Loucy (cell line): ENCODE measurements at regions not wholly inside any gene's neighbourhood (a gene's known extent, or its start where the extent isn't known, plus 50 kb on each side); places are given as distances from the start of the nearest gene placed in this dataset.

Source experiments
- H2AFZ ChIP-seq: fragments of 200-600 bp; sonication (generic); 2 replicates; pipeline ENCODE4 v1.6.0; 2016; ENCODE audit warnings: antibody characterized with exemption, mild to moderate bottlenecking, low read length, moderate library complexity
- H3F3A ChIP-seq: fragments of 200-600 bp; 2 replicates; pipeline ENCODE4 v1.6.0; 2016; ENCODE audit warnings: antibody characterized with exemption, low read depth, mild to moderate bottlenecking
- H3K27me3 ChIP-seq: fragments of 200-600 bp; sonication (generic); 2 replicates; pipeline ENCODE4 v1.6.1; 2014; ENCODE audit warnings: low read length, mild to moderate bottlenecking; ENCODE audit not compliant: insufficient read depth, poor library complexity, severe bottlenecking
- H3K36me3 ChIP-seq: fragments of 200-600 bp; sonication (generic); 2 replicates; pipeline ENCODE4 v1.6.1; 2016; ENCODE audit warnings: low read length; ENCODE audit not compliant: insufficient read depth
- H3K4me1 ChIP-seq: fragments of 200-600 bp; sonication (generic); 2 replicates; pipeline ENCODE4 v1.5.1; 2014; ENCODE audit warnings: low read length, mild to moderate bottlenecking; ENCODE audit not compliant: insufficient read depth, poor library complexity, severe bottlenecking
- H3K4me2 ChIP-seq: fragments of 200-600 bp; sonication (generic); 2 replicates; pipeline ENCODE4 v1.6.0; 2014; ENCODE audit warnings: antibody characterized with exemption, low read length, low read depth, mild to moderate bottlenecking; ENCODE audit not compliant: poor library complexity, severe bottlenecking
- H3K4me3 ChIP-seq: fragments of 200-600 bp; sonication (generic); 2 replicates; pipeline ENCODE4 v1.5.1; 2014; ENCODE audit warnings: low read length, mild to moderate bottlenecking, mixed read lengths; ENCODE audit not compliant: poor library complexity, severe bottlenecking
- H3K79me2 ChIP-seq: fragments of 200-600 bp; sonication (generic); 2 replicates; pipeline ENCODE4 v1.6.1; 2014; ENCODE audit warnings: low read length; ENCODE audit not compliant: insufficient read depth
- H3K9ac ChIP-seq: fragments of 200-600 bp; sonication (generic); 2 replicates; pipeline ENCODE4 v1.6.0; 2014; ENCODE audit warnings: mild to moderate bottlenecking, low read depth, low read length, moderate library complexity; ENCODE audit not compliant: poor library complexity, severe bottlenecking
- H3K9me2 ChIP-seq: fragments of 200-600 bp; sonication (generic); replicated peaks from 2 replicates; pipeline ENCODE4 v1.6.1; 2016; ENCODE audit warnings: low read depth, low read length, mixed read lengths
- H3K9me3 ChIP-seq: fragments of 200-600 bp; sonication (generic); 2 replicates; pipeline ENCODE4 v1.6.1; 2014; ENCODE audit warnings: mild to moderate bottlenecking, antibody characterized with exemption, low read length, low read depth; ENCODE audit not compliant: insufficient read depth
- H4K20me1 ChIP-seq: fragments of 200-600 bp; sonication (generic); 2 replicates; pipeline ENCODE4 v1.6.0; 2014; ENCODE audit warnings: antibody characterized with exemption, low read length, mild to moderate bottlenecking; ENCODE audit not compliant: insufficient read depth, poor library complexity, severe bottlenecking
- CTCF ChIP-seq: fragments of 200-600 bp; sonication (generic); conservative IDR thresholded peaks from 2 replicates; pipeline ENCODE4 v1.5.1; 2014; ENCODE audit warnings: mild to moderate bottlenecking, antibody characterized with exemption, low read length
- EZH2phosphoT487 ChIP-seq: fragments of 200-600 bp; IDR thresholded peaks from 2 replicates; pipeline ENCODE4 v1.6.1; 2018; ENCODE audit warnings: antibody characterized with exemption, mild to moderate bottlenecking, moderate library complexity, borderline replicate concordance

- no peak overlapping the region for H2AFZ ChIP-seq
- no peak overlapping the region for H3K4me2 ChIP-seq
- no peaks in the 10 kb centered on the region for H4K20me1 ChIP-seq
- H3K4me3 ChIP-seq, result no peak overlapping the region
- H3K4me1 ChIP-seq, result no peaks in the 10 kb centered on the region
- H3K9ac ChIP-seq, result no peak overlapping the region
- H3K36me3 ChIP-seq, result no peaks in the 10 kb centered on the region
- H3F3A ChIP-seq, result no peaks in the 10 kb centered on the region
- H3K9me3 ChIP-seq, result no peaks in the 10 kb centered on the region
- no peaks in the 10 kb centered on the region for H3K27me3 ChIP-seq
- no peaks in the 10 kb centered on the region for H3K9me2 ChIP-seq
- H3K79me2 ChIP-seq, result no peaks in the 10 kb centered on the region
- TF ChIP-seq CTCF, result no peak
- TF ChIP-seq EZH2phosphoT487, result no peak
These were observed 90.3 kb upstream of the DLX6 start for GRCh38 chr7:96915029-96915428.

- no peaks in the 10 kb centered on the region for H3K9me3 ChIP-seq
- no peaks in the 10 kb centered on the region for H3F3A ChIP-seq
- H3K4me1 ChIP-seq, result no peaks in the 10 kb centered on the region
- H3K9ac ChIP-seq, result no peak overlapping the region
- TF ChIP-seq CTCF (no peak), EZH2phosphoT487 (no peak)
- no peak overlapping the region for H3K4me3 ChIP-seq
- H3K36me3 ChIP-seq, result no peaks in the 10 kb centered on the region
- no peaks in the 10 kb centered on the region for H3K27me3 ChIP-seq
- no peaks in the 10 kb centered on the region for H3K79me2 ChIP-seq
- H3K9me2 ChIP-seq, result no peaks in the 10 kb centered on the region
- H2AFZ ChIP-seq, result no peak overlapping the region
- H4K20me1 ChIP-seq, result no peaks in the 10 kb centered on the region
- no peak overlapping the region for H3K4me2 ChIP-seq
These were observed 85.3 kb upstream of the DLX6 start for GRCh38 chr7:96920064-96920463.

- Histone ChIP-seq H3K4me3 (no peak overlapping the region), H3K4me2 (no peak overlapping the region), H3K36me3 (no peaks in the 10 kb centered on the region), H3K9me2 (no peaks in the 10 kb centered on the region), H4K20me1 (no peaks in the 10 kb centered on the region), H3K9me3 (no peaks in the 10 kb centered on the region), H3K9ac (no peak overlapping the region), H3K27me3 (no peaks in the 10 kb centered on the region), H3F3A (no peaks in the 10 kb centered on the region), H2AFZ (no peak overlapping the region), H3K79me2 (no peaks in the 10 kb centered on the region), H3K4me1 (no peaks in the 10 kb centered on the region)
- TF ChIP-seq CTCF, result no peak
- no peak for TF ChIP-seq EZH2phosphoT487
These were observed 84.6 kb upstream of the DLX6 start for GRCh38 chr7:96920713-96921112.
